ENCODE measurements at regions not wholly inside any gene's neighbourhood (a gene's known extent, or its start where the extent isn't known, plus 50 kb on each side); places are given as distances from the start of the nearest gene placed in this dataset.
"Not testable (repeated sequence)": the region's sequence is repeated elsewhere in the genome, so short reads cannot be mapped to it uniquely, and the experiment has no call there.

DNA sequence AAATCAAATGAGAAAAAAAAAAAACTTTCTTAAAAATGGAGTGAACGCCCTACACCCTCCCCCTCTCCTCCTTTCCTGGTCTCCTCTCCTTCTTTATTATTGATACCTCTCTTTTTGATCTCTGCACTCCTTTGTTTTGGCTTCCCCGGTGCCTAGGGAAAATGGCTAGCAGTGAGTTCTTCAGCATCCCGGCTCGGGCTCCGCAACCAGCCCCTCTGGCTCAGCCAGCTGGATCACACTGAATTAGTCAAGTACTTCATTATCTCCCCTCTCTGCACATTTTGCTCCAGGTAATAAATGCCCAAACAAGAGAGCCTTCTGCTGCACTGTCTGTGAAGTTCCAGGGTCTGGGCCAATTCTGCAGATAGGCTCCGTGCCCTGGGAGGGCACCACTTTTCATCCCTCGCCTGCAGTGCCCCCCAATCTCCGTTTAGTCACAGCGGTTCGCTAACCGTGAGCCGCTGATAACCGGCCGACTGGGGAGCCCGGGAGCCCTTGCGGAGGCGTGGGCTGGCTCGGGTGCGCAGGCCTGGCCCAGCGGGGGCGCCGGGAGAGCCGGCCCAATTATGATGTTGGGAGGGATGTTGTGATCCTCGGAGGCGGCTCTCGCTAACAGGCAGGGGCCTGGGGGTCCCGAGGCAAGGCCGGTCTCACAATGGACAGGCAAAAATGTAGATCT, 301.9 kb downstream of the TFAP2A start:
- no peak for DNase-seq
- no peak overlapping the region for H3K27ac Mint-ChIP-seq
- H3K9me3 Mint-ChIP-seq, result no peaks in the 10 kb centered on the region
- peaks cover 19% of the 10 kb centered on the region for H3K27me3 Mint-ChIP-seq
- no peak overlapping the region for H3K4me3 Mint-ChIP-seq
- H3K36me3 Mint-ChIP-seq (ENCODE audit: low read depth), result no peaks in the 10 kb centered on the region
- H3K4me1 Mint-ChIP-seq (ENCODE audit: low read depth), result no peaks in the 10 kb centered on the region

DNA sequence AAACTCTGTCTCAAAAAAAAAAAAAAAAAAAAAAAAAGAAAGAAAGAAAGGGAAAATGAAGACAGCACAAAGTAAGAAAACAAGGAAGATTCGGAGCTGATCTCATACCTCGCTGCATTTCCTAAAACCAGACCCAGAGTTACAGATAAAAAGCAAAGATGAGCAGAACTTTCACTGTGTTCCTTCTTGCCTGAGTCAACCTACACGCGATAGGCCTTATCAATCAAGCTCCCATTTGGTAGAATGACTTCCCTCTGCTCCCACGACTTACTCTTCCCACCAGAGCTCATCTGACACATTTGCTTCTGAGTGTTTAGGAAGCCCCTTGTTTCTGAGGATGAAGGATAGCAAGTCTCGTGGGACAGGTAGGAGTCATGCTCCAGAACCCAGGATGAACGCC, 302.9 kb downstream of the TFAP2A start:
- Mint-ChIP-seq H3K4me3 (no peak overlapping the region), H3K4me1 (ENCODE audit: low read depth) (no peaks in the 10 kb centered on the region), H3K9me3 (no peaks in the 10 kb centered on the region), H3K36me3 (ENCODE audit: low read depth) (no peaks in the 10 kb centered on the region), H3K27me3 (peaks cover 19% of the 10 kb centered on the region), H3K27ac (no peak overlapping the region)
- DNase-seq, result no peak

DNA sequence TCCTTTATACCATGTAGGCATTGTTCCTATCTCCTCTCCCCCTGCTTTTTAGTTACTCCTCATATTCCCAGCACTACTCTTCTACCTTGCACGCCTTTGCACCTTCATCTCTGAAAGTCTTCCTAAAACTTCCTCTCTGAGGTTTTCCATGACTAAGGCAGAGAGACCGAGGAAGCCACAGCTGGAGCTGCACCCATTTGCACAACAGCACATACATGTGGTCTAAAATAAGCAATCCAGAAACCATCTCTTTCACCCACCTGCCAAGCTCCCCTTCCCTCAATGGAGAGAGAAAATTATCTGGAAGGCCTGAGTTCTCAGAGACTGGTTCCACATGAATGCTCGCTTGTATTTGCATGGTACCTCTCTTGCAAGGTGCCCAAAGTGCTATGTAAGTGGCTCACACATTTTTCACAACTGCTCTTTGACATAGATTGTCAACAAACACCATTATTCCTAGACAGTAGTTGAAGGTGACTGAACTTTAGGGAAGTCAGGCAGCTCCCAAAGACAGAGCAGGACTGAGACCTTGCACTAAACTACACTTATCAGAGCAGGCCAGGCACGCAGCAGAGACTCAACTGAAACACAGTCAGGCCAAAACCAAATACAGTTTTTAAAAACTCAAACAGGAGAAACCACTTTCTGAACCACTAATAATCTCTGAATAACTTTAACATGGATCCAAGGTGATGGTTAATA, 313.2 kb downstream of the TFAP2A start:
- H3K4me1 Mint-ChIP-seq (ENCODE audit: low read depth), result no peaks in the 10 kb centered on the region

DNA sequence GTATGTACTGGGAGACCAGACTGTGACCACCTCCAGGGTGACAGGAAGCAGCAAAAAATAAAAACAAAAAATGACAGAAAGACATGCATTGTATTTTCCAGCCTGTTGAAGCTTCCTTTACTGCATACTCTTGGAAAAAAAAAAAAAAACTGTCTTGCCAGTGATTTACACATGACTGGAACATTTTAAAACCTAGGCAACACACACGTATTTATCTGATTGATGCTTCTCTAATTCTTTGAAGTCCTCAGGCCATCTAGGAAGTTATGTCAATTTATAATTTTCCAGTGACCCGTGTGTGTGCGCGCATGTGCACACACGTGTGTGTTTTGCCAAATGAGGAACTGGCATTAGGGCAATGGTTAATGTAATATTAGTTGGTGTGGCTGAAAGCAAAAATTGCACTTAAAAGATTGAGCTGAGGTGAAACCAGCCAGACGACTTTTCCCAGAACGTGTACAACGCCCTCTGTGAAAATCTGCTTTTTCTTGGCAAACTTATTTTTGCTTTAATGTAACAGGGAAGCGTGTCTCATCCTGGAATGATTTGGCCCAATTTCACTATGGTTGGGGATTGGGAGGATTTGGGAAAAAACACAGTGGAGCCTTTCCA, 315.2 kb downstream of the TFAP2A start:
- no peak for DNase-seq
- peaks cover 5% of the 10 kb centered on the region for H3K9me3 Mint-ChIP-seq
- H3K27ac Mint-ChIP-seq, result no peak overlapping the region
- H3K27me3 Mint-ChIP-seq, result no peaks in the 10 kb centered on the region
- H3K4me1 Mint-ChIP-seq (ENCODE audit: low read depth), result no peaks in the 10 kb centered on the region
- no peaks in the 10 kb centered on the region for H3K36me3 Mint-ChIP-seq (ENCODE audit: low read depth)
- no peak overlapping the region for H3K4me3 Mint-ChIP-seq

More for the DNA sequence above, 313.2 kb downstream of the TFAP2A start:
- no peak overlapping the region for H3K4me3 Mint-ChIP-seq
- peaks cover 2% of the 10 kb centered on the region for H3K9me3 Mint-ChIP-seq
- H3K27ac Mint-ChIP-seq, result no peak overlapping the region
- no peaks in the 10 kb centered on the region for H3K27me3 Mint-ChIP-seq
- DNase-seq, result no peak
- H3K36me3 Mint-ChIP-seq (ENCODE audit: low read depth), result no peaks in the 10 kb centered on the region

DNA sequence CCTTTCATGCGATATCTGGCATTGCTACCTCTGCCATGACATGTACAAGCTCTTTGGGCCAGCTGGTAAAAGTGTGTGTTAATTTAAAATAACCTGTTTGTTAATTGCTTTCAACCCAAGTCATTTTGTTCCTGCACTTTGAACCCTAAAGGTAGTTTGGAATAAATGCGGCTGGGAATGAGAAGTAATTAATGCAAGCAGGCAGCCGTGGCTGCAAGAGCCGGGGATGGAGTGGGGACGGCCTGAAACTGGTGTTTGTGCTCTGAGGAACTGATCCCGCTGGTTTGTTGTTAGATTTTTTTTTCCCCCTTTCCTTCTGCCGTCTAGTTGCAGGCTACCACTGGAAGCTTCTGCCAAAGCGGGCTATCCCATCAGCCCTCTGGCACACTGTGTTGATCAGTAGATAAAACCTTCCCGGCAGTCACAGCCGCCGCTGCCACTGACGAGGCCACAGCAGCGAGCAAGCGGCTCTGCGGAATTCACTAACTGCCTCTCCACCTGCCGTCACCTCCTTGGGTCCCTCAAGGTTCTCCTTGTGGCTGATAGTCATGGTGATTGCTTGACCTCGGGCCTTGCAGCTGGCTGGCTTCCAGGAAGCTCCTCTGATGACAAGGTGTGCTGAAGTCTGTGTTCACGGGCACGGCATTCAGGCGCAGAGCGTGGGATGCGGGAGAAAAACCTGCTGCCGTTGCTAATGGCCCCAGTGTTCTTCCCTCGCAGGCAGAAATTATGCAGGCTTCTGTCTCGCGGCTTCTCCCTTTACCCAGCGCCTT, 315.9 kb downstream of the TFAP2A start:
- H3K4me3 Mint-ChIP-seq, result no peak overlapping the region
- H3K36me3 Mint-ChIP-seq (ENCODE audit: low read depth), result no peaks in the 10 kb centered on the region
- no peak overlapping the region for H3K27ac Mint-ChIP-seq

DNA sequence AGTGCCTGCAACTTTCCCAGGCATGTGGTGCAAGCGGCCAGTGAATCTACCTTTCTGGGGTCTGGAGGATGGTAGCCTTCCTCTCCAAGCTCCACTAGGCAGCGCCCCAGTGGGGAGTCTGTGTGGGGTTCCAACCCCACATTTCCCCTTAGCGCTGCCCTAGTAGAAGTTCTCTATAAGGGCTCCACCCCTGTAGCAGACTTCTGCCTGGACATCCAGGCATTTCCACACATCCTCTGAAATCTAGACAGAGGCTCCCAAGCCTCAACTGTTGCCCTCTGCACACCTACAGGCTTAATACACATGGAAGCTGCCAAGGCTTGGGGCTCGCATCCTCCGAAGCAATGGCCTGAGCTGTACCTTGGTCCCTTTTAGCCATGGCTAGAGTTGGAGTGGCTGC, 321.6 kb downstream of the TFAP2A start:
- no peak overlapping the region for H3K27ac Mint-ChIP-seq
- no peak overlapping the region for H3K4me3 Mint-ChIP-seq
- no peaks in the 10 kb centered on the region for H3K36me3 Mint-ChIP-seq (ENCODE audit: low read depth)
- no peaks in the 10 kb centered on the region for H3K27me3 Mint-ChIP-seq
- no peaks in the 10 kb centered on the region for H3K4me1 Mint-ChIP-seq (ENCODE audit: low read depth)
- peaks cover 10% of the 10 kb centered on the region for H3K9me3 Mint-ChIP-seq
- no peak for DNase-seq

More for the DNA sequence above, 315.9 kb downstream of the TFAP2A start:
- Mint-ChIP-seq H3K27me3 (no peaks in the 10 kb centered on the region), H3K4me1 (ENCODE audit: low read depth) (no peaks in the 10 kb centered on the region), H3K9me3 (peaks cover 8% of the 10 kb centered on the region)
- DNase-seq, result no peak

DNA sequence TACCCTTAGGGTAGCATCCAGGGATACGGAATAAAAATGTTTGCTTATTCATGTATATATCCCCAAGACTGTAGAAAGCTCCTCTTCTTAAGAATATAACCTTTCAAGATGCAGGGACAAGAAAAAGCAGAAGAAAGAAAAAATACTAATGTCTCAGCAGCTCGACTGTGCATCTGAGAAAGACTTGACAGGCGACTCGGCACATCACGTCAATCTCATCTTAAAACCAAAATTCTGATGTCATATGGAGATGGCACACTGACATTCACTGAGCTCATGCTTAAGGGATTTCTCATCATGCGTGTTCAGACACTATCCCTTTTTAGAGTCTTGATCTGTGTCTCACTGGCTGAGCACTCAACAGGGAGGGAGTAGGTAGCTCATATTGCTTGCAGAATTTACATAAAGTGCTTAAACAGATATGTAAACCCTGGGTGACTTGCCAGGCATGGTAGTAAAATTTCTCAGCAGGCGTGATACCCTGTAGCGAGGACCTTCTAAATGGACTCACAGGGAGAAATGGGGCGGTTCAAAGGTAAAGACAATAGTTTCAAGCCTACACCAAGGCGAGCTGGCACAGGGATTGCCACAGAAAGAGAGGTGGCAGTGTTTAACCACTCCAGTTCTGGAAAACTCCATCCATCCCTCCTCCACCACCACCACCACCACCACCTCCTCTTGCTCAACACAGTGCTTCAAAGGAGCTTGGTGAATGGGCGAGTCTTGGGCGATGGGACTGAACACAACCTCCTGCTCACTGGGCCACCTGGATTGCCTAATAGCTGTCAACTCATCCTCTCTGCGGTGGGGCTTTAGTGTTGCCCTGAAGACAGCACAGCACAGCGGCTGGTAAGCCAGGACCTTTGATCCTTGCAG, 330.5 kb downstream of the TFAP2A start:
- Mint-ChIP-seq H3K4me1 (ENCODE audit: low read depth) (no peaks in the 10 kb centered on the region), H3K9me3 (no peaks in the 10 kb centered on the region), H3K4me3 (no peak overlapping the region), H3K36me3 (ENCODE audit: low read depth) (no peaks in the 10 kb centered on the region), H3K27me3 (no peaks in the 10 kb centered on the region), H3K27ac (no peak overlapping the region)
- DNase-seq, result no peak

DNA sequence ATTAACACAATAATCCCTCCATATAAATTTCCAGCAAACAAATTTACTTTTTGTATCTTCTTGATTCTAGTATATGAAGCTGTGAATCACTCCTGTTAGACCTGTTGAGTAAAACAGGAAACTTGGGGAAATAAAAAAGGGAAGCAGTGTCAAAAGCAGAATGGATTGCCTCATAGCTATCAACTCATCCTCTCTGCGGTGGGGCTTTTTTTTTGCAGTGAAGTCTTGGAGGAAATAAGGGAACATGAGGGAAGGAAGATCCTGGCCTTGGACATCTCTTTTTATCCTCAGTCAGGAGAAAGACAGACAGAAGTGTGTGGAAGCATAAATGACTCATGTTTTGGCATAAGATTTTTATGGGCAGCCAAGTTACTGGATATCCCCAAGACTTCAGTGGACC, 332.5 kb downstream of the TFAP2A start:
- no peaks in the 10 kb centered on the region for H3K27me3 Mint-ChIP-seq
- no peaks in the 10 kb centered on the region for H3K4me1 Mint-ChIP-seq (ENCODE audit: low read depth)
- no peaks in the 10 kb centered on the region for H3K9me3 Mint-ChIP-seq
- H3K4me3 Mint-ChIP-seq, result no peak overlapping the region
- no peak for DNase-seq
- no peaks in the 10 kb centered on the region for H3K36me3 Mint-ChIP-seq (ENCODE audit: low read depth)
- no peak overlapping the region for H3K27ac Mint-ChIP-seq

DNA sequence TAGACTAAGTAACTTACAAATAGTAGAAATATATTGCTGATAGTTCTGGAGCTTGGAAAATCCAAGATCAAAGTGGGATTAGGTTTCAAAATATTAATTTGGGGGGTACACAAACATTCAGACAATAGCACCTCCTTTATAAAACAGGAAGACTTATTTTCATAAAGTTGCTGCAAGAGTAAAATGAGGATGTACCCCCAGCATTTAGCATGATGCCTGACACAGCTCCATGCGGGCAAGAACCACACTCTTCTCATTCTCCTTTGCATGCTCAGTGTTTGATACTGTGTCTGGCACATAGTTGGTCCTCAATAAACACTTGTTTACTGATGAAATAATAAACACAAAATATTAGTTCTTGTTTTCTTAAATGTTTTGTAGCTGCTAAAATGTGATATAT, 332.9 kb downstream of the TFAP2A start:
- no peak overlapping the region for H3K27ac Mint-ChIP-seq
- no peak overlapping the region for H3K4me3 Mint-ChIP-seq

DNA sequence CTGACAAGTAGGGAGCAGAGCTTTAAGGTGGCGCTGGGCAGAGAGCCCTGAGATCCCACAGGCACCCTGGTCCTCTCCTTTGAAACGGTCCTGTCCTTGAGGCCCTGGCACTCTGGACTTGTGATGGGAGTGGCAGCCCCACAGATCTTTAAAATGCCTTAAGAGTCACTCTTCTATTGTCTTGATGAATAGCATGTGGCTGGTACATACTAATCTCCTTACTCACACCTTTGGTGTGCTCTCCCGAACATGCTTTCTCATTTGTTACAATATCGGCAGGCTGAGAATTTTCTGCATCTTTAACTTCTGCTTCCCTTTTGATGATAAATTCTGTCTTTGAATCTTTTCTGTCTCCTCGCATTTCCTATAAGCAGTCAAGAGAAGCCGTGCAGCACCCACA, 333.8 kb downstream of the TFAP2A start:
- Mint-ChIP-seq H3K36me3 (ENCODE audit: low read depth) (no peaks in the 10 kb centered on the region), H3K4me3 (no peak overlapping the region), H3K27ac (no peak overlapping the region), H3K9me3 (no peaks in the 10 kb centered on the region), H3K4me1 (ENCODE audit: low read depth) (no peaks in the 10 kb centered on the region), H3K27me3 (no peaks in the 10 kb centered on the region)
- no peak for DNase-seq

More for the DNA sequence above, 332.9 kb downstream of the TFAP2A start:
- Mint-ChIP-seq H3K4me1 (ENCODE audit: low read depth) (no peaks in the 10 kb centered on the region), H3K9me3 (no peaks in the 10 kb centered on the region), H3K27me3 (no peaks in the 10 kb centered on the region), H3K36me3 (ENCODE audit: low read depth) (no peaks in the 10 kb centered on the region)
- DNase-seq, result no peak

DNA sequence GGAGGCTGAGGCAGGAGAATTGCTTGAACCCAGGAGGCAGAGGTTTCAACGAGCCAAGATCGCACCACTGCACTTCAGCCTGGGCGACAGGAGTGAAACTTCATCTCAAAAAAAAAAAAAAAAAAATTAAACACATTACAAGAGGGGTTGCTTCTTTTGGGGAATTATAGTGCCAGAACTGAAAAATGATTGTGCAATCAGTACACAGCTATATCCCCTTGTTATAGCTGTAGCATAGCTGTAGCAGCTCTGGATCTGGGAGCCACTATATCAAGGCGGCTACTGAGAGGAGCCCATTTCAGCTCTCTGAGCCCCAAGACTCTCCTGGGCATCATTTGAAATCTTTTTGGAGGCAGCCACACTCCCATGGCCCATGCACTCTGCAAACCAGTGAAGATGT, 334.3 kb downstream of the TFAP2A start:
- no peak overlapping the region for H3K27ac Mint-ChIP-seq
- no peaks in the 10 kb centered on the region for H3K27me3 Mint-ChIP-seq
- DNase-seq, result no peak
- no peaks in the 10 kb centered on the region for H3K36me3 Mint-ChIP-seq (ENCODE audit: low read depth)
- no peaks in the 10 kb centered on the region for H3K4me1 Mint-ChIP-seq (ENCODE audit: low read depth)
- H3K4me3 Mint-ChIP-seq, result no peak overlapping the region
- no peaks in the 10 kb centered on the region for H3K9me3 Mint-ChIP-seq

DNA sequence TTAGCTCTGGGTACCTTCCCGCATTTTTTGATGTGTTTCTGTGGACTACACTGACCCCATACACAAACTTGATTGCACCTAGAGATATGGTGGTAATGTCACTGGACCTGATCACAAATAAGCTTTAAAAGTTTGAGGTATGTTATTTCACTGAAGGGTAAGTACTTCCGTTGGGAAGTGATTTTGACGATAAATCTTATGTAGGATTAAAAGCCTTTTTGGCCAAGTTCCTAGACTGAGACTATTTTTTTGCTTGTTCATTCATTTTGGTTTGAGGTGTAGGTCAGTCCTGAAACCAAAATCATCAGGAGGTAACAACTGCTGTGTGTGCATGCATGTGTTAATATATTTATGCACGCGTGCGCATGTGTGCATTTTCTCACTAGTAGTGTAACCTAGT, 336.3 kb downstream of the TFAP2A start:
- Mint-ChIP-seq H3K4me1 (ENCODE audit: low read depth) (no peaks in the 10 kb centered on the region), H3K27me3 (no peaks in the 10 kb centered on the region), H3K4me3 (no peak overlapping the region), H3K9me3 (peaks cover 6% of the 10 kb centered on the region), H3K27ac (no peak overlapping the region), H3K36me3 (ENCODE audit: low read depth) (no peaks in the 10 kb centered on the region)
- no peak for DNase-seq

DNA sequence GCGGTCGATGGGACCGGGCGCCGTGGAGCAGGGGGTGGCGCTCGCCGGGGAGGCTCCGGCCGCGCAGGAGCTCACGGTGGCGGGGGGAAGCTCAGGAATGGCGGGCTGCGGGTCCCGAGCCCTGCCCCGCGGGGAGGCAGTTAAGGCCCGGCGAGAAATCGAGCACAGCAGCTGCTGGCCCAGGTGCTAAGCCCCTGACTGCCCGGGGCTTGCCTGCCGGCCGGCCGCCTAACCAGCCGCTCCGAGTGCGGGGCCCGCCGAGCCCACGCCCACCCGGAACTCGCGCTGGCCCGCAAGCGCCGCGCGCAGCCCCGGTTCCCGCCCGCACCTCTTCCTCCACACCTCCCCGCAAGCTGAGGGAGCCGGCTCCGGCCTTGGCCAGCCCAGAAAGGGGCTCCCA, 340.1 kb downstream of the TFAP2A start:
- not testable (repeated sequence) for H3K4me3 Mint-ChIP-seq; H3K9me3 Mint-ChIP-seq; H3K27ac Mint-ChIP-seq; H3K27me3 Mint-ChIP-seq; H3K4me1 Mint-ChIP-seq (ENCODE audit: low read depth); H3K36me3 Mint-ChIP-seq (ENCODE audit: low read depth); DNase-seq

DNA sequence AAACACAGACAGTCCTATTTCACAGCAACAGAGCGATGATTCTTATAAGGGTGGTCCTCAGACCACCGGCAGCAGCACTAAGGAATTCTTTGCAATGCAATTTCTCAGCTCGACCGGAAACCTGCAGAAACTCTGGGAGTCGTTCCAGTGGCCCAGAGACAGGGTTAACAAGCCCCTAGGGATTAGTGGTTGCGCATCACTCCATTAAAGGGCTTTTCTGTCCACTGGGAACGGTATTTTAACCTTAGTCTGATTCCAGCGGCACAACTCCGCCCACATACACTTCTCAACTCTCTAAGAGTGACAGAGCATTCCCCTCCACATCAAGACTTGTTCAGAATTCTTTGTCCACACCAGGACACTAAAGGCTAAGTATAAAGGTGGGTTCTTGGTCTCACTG, 341.5 kb downstream of the TFAP2A start:
- H3K4me1 Mint-ChIP-seq (ENCODE audit: low read depth), result no peaks in the 10 kb centered on the region
- peaks cover 6% of the 10 kb centered on the region for H3K9me3 Mint-ChIP-seq
- H3K4me3 Mint-ChIP-seq, result no peak overlapping the region
- no peaks in the 10 kb centered on the region for H3K27me3 Mint-ChIP-seq
- H3K27ac Mint-ChIP-seq, result no peak overlapping the region
- DNase-seq, result no peak
- H3K36me3 Mint-ChIP-seq (ENCODE audit: low read depth), result no peaks in the 10 kb centered on the region

All from activated T-cell treated with anti-CD3 and anti-CD28 coated beads, Interleukin-2, amount 50 U/mL, for 24 hours (primary cell).